B cell (primary cell): ENCODE measurements at regions not wholly inside any gene's neighbourhood (a gene's known extent, or its start where the extent isn't known, plus 50 kb on each side); places are given as distances from the start of the nearest gene placed in this dataset.

Source experiments
- ATAC-seq: fragments of 200-7000 bp; cut with Tn5 transposase; one replicate; pipeline ENCODE4 v1.10.0; 2021; ENCODE audit warnings: low read depth, mild to moderate bottlenecking, moderate number of reproducible peaks, moderate library complexity
- CTCF ChIA-PET: fragments of 350-600 bp; sonication (Branson Sonifier 250); formaldehyde crosslinking; loops from one replicate; lab custom pipeline; 2021; ENCODE audit warnings: antibody characterized with exemption, inconsistent platforms; lab: Charles Lee
- POLR2A ChIA-PET: fragments of 350-600 bp; sonication (Branson Sonifier 250); formaldehyde crosslinking; loops from one replicate; lab custom pipeline; 2021; ENCODE audit warnings: antibody characterized with exemption; lab: Charles Lee
- DNase-seq: peaks from one replicate; pipeline ENCODE4 v3.0.0; 2013
- H2AFZ ChIP-seq: 2 replicates; pipeline ENCODE4 v1.6.1; 2012; ENCODE audit warnings: mild to moderate bottlenecking, low read depth, low read length; ENCODE audit not compliant: insufficient read depth, poor library complexity, severe bottlenecking
- H3K27ac ChIP-seq, 2 donors: 1 replicate in 1 of 2; 2 replicates in 1 of 2; pipeline ENCODE4 v1.5.1; 2012 to 2013; ENCODE audit warnings: low read length in 2 of 2, mild to moderate bottlenecking in 2 of 2, moderate library complexity in 1 of 2
- H3K27me3 ChIP-seq, 4 experiments: fragments of 200-600 bp in 1 of 4; sonication (generic) in 1 of 4; replicated peaks in 1 of 4; 1 replicate in 2 of 4; 2 replicates in 2 of 4; pipeline versions ENCODE4 v1.6.1 to v1.7.0; 2013 to 2016; ENCODE audit warnings: low read length in 3 of 4, mild to moderate bottlenecking in 2 of 4, mixed read lengths in 1 of 4, moderate library complexity in 1 of 4; ENCODE audit not compliant: insufficient read depth in 4 of 4, control insufficient read depth in 3 of 4; ENCODE audit errors: control extremely low read depth in 1 of 4
- H3K36me3 ChIP-seq, 2 experiments: replicated peaks in 1 of 2; 1 replicate in 1 of 2; 2 replicates in 1 of 2; pipeline versions ENCODE4 v1.6.1 to v1.7.1; 2013; ENCODE audit warnings: low read length in 1 of 2; ENCODE audit not compliant: insufficient read depth in 2 of 2, control insufficient read depth in 1 of 2; ENCODE audit errors: control extremely low read depth in 1 of 2, extremely low read depth in 1 of 2
- H3K4me1 ChIP-seq, 2 donors: fragments of 200-600 bp in 1 of 2; sonication (generic) in 1 of 2; 1 replicate in 1 of 2; 2 replicates in 1 of 2; pipeline versions ENCODE4 v1.5.1 to v1.6.1; 2013 to 2017; ENCODE audit warnings: low read length in 2 of 2; ENCODE audit not compliant: control insufficient read depth in 2 of 2, insufficient read depth in 2 of 2
- H3K4me2 ChIP-seq: replicated peaks from 2 replicates; pipeline ENCODE3; 2012; ENCODE audit warnings: mild to moderate bottlenecking, low read depth, low read length; ENCODE audit not compliant: poor library complexity, severe bottlenecking
- H3K4me3 ChIP-seq, 5 experiments: fragments of 200-600 bp in 1 of 5; sonication (generic) in 1 of 5; 1 replicate in 3 of 5; 2 replicates in 2 of 5; pipeline versions ENCODE4 v1.5.1 to v1.7.0; 2011 to 2016; ENCODE audit warnings: low read length in 4 of 5, mild to moderate bottlenecking in 4 of 5, low read depth in 2 of 5, control low read depth in 1 of 5, moderate library complexity in 1 of 5; ENCODE audit not compliant: insufficient read depth in 1 of 5; ENCODE audit errors: control extremely low read depth in 1 of 5, extremely low read depth in 1 of 5
- H3K79me2 ChIP-seq: fragments of 200-600 bp; sonication (generic); one replicate; pipeline ENCODE4 v1.6.0; 2016; ENCODE audit warnings: low read length; ENCODE audit not compliant: control insufficient read depth, insufficient read depth
- H3K9ac ChIP-seq: fragments of 200-600 bp; sonication (generic); 2 replicates; pipeline ENCODE4 v1.6.1; 2017; ENCODE audit warnings: mild to moderate bottlenecking, low read length, moderate library complexity
- H3K9me3 ChIP-seq, 3 donors: one replicate each; pipeline versions ENCODE4 v1.6.1 to v1.7.1; 2013; ENCODE audit warnings: low read length in 2 of 3; ENCODE audit not compliant: control insufficient read depth in 2 of 3, insufficient read depth in 1 of 3; ENCODE audit errors: control extremely low read depth in 1 of 3
- H4K20me1 ChIP-seq: 2 replicates; pipeline ENCODE4 v1.6.0; 2012; ENCODE audit warnings: mild to moderate bottlenecking, low read length; ENCODE audit not compliant: insufficient read depth, control insufficient read depth, poor library complexity, severe bottlenecking
- H3K27ac Mint-ChIP-seq: one replicate; pipeline ENCODE4 v1.8.0; 2021; ENCODE audit warnings: mixed read lengths
- H3K27me3 Mint-ChIP-seq: one replicate; pipeline ENCODE4 v1.8.0; 2021; ENCODE audit warnings: mixed read lengths
- H3K4me1 Mint-ChIP-seq: one replicate; pipeline ENCODE4 v1.8.0; 2021; ENCODE audit warnings: mixed read lengths
- H3K4me3 Mint-ChIP-seq: one replicate; pipeline ENCODE4 v1.8.0; 2021; ENCODE audit warnings: mixed read lengths
- H3K9me3 Mint-ChIP-seq: one replicate; pipeline ENCODE4 v1.8.0; 2022; ENCODE audit warnings: mixed read lengths; ENCODE audit not compliant: insufficient read depth
- EZH2 ChIP-seq: IDR thresholded peaks from 2 replicates; pipeline ENCODE4 v1.6.1; 2012; ENCODE audit warnings: borderline replicate concordance, low read depth, mild to moderate bottlenecking, moderate library complexity, low read length; ENCODE audit not compliant: insufficient read depth, poor library complexity, severe bottlenecking
- WGBS: methylation state at CpG from one replicate; pipeline ENCODE4 v1.1.5; 2013; ENCODE audit warnings: missing lambda C conversion rate; ENCODE audit not compliant: insufficient coverage; 5-methylcytosine and 5-hydroxymethylcytosine counted together
- intact Hi-C: fragments of 100-400 bp; cut with micrococcal nuclease; formaldehyde crosslinking; loops from one replicate; pipeline ENCODE4 v1.10.0; 2022
- TF ChIP-seq, protein P1 (sequence below): fragments of 200-600 bp; IDR thresholded peaks from one replicate; pipeline ENCODE4 v1.8.0; 2022; ENCODE audit warnings: antibody characterized with exemption, mild to moderate bottlenecking

DNA sequence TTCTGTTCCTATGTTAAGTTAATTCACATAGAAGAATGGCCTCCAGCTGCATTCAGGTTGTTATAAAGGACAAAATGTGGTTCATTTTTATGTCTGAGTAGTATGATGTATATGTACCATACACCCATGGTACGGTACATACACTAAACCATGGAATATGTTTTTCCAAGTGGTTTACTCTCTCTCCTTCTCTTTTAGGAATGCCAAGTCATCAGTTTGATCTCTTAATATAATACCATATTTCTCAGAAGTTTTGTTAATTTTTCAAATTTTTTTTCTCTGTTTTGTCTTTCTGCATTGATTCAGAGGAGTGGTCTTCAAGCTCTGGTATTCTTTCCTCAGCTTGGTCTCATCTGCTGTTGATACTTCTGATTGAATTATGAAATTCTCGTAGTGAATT is 230.9 kb downstream of the DSEL start:
- no peak for TF ChIP-seq EZH2
- TF ChIP-seq, protein P1, sequence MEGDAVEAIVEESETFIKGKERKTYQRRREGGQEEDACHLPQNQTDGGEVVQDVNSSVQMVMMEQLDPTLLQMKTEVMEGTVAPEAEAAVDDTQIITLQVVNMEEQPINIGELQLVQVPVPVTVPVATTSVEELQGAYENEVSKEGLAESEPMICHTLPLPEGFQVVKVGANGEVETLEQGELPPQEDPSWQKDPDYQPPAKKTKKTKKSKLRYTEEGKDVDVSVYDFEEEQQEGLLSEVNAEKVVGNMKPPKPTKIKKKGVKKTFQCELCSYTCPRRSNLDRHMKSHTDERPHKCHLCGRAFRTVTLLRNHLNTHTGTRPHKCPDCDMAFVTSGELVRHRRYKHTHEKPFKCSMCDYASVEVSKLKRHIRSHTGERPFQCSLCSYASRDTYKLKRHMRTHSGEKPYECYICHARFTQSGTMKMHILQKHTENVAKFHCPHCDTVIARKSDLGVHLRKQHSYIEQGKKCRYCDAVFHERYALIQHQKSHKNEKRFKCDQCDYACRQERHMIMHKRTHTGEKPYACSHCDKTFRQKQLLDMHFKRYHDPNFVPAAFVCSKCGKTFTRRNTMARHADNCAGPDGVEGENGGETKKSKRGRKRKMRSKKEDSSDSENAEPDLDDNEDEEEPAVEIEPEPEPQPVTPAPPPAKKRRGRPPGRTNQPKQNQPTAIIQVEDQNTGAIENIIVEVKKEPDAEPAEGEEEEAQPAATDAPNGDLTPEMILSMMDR: no peak
- Histone ChIP-seq H3K9me3 (no peaks in the 10 kb centered on the region), H3K4me1 (no peaks in the 10 kb centered on the region), H3K27me3 (no peaks in the 10 kb centered on the region), H3K79me2 (no peaks in the 10 kb centered on the region), H3K36me3 (no peaks in the 10 kb centered on the region), H3K9ac (no peak overlapping the region), H2AFZ (no peak overlapping the region), H4K20me1 (no peaks in the 10 kb centered on the region), H3K27ac (no peak overlapping the region), H3K4me2 (no peak overlapping the region), H3K4me3 (no peak overlapping the region)
- no peak overlapping the region for H3K4me3 Mint-ChIP-seq
- DNase-seq (no peak), ATAC-seq (no peak)
- POLR2A ChIA-PET: no interaction called here
- H3K27ac Mint-ChIP-seq: no peak overlapping the region
- CTCF ChIA-PET: no interaction called here
- intact Hi-C loops: no loop called here
- no peaks in the 10 kb centered on the region for H3K27me3 Mint-ChIP-seq
- peaks cover 3% of the 10 kb centered on the region for H3K9me3 Mint-ChIP-seq
- no peaks in the 10 kb centered on the region for H3K4me1 Mint-ChIP-seq
- WGBS: 100% methylated on average over 1 of the region's 2 CpGs

DNA sequence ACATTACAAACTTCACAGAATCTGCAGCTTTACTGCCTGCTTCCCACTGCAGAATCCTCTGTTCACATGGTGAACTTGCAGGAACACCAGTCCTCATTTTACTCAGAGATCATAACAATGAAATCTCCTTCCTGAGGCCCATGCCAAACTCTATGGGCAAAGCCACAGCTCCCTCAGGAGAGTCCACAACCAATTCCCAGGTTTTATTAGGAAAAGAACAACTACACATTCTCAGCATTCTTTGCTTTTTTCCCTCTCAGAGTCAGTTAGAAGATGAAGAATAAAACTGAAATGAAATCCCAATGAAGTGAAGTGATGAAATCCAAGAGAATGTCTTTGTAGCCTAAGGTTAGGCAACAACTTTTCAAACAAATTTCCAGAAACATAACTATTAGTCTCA is 233.7 kb downstream of the DSEL start:
- H3K4me1 ChIP-seq: no peaks in the 10 kb centered on the region
- no peak overlapping the region for H2AFZ ChIP-seq
- H3K36me3 ChIP-seq: no peaks in the 10 kb centered on the region
- H3K9me3 ChIP-seq: no peaks in the 10 kb centered on the region
- Mint-ChIP-seq H3K27ac (no peak overlapping the region), H3K27me3 (no peaks in the 10 kb centered on the region), H3K4me1 (no peaks in the 10 kb centered on the region), H3K9me3 (peaks cover 3% of the 10 kb centered on the region), H3K4me3 (no peak overlapping the region)
- ChIA-PET POLR2A (no interaction called here), CTCF (no interaction called here)
- H4K20me1 ChIP-seq: no peaks in the 10 kb centered on the region
- no peak overlapping the region for H3K4me2 ChIP-seq
- no peak for DNase-seq
- intact Hi-C loops: no loop called here
- ATAC-seq: no peak
- no peaks in the 10 kb centered on the region for H3K27me3 ChIP-seq
- TF ChIP-seq, protein P1: no peak
- TF ChIP-seq EZH2: no peak
- no peak overlapping the region for H3K4me3 ChIP-seq
- no peak overlapping the region for H3K9ac ChIP-seq
- H3K79me2 ChIP-seq: no peaks in the 10 kb centered on the region
- no peak overlapping the region for H3K27ac ChIP-seq
